ENCODE measurements at regions not wholly inside any gene's neighbourhood (a gene's known extent, or its start where the extent isn't known, plus 50 kb on each side); places are given as distances from the start of the nearest gene placed in this dataset.

- no peak for TF ChIP-seq EZH2phosphoT487 (IDR thresholded peaks at IDR 0.05; ENCODE audit: low read depth, severe bottlenecking, unreplicated experiment)
- TF ChIP-seq CTCF (IDR thresholded peaks at IDR 0.05; ENCODE audit: poor library complexity), result no peak
- no peak for TF ChIP-seq EZH2 (IDR thresholded peaks at IDR 0.05; ENCODE audit: borderline replicate concordance)
- Histone ChIP-seq H3K27me3 (no peaks in the 10 kb centered on the region), H3K9me3 (ENCODE audit: low read depth) (peaks cover 6% of the 10 kb centered on the region), H3K4me3 (no peak overlapping the region), H3K79me2 (no peaks in the 10 kb centered on the region), H3K4me1 (ENCODE audit: insufficient read depth) (no peaks in the 10 kb centered on the region), H3K36me3 (replicated peaks; ENCODE audit: insufficient read depth, low read depth) (no peaks in the 10 kb centered on the region), H3K4me2 (no peak overlapping the region), H2AFZ (no peak overlapping the region), H4K20me1 (ENCODE audit: insufficient read depth, poor library complexity, severe bottlenecking) (no peaks in the 10 kb centered on the region), H3K9me2 (replicated peaks; ENCODE audit: insufficient read depth) (no peaks in the 10 kb centered on the region), H3K27ac (no peak overlapping the region)
- no peak for DNase-seq (ENCODE audit: low spot score)
- WGBS (ENCODE audit: low lambda C conversion rate, missing lambda C conversion rate), result 40% methylated on average over 1 of the region's 1 CpG
Measured at GRCh38 chr2:88832992-88833389, 141.5 kb downstream of the RPIA start.

- H3K36me3 ChIP-seq (replicated peaks; ENCODE audit: insufficient read depth, low read depth), result no peaks in the 10 kb centered on the region
- H3K79me2 ChIP-seq, result no peaks in the 10 kb centered on the region
- DNase-seq (ENCODE audit: low spot score), result no peak
- no peaks in the 10 kb centered on the region for H3K4me1 ChIP-seq (ENCODE audit: insufficient read depth)
- H3K9me3 ChIP-seq (ENCODE audit: low read depth), result peaks cover 12% of the 10 kb centered on the region
- no peak overlapping the region for H3K27ac ChIP-seq
- TF ChIP-seq CTCF (IDR thresholded peaks at IDR 0.05; ENCODE audit: poor library complexity), result no peak
- TF ChIP-seq EZH2 (IDR thresholded peaks at IDR 0.05; ENCODE audit: borderline replicate concordance), result no peak
- TF ChIP-seq EZH2phosphoT487 (IDR thresholded peaks at IDR 0.05; ENCODE audit: low read depth, severe bottlenecking, unreplicated experiment), result no peak
- no peaks in the 10 kb centered on the region for H3K27me3 ChIP-seq
- no peak overlapping the region for H3K4me3 ChIP-seq
- H2AFZ ChIP-seq, result no peak overlapping the region
- no peaks in the 10 kb centered on the region for H4K20me1 ChIP-seq (ENCODE audit: insufficient read depth, poor library complexity, severe bottlenecking)
- H3K9me2 ChIP-seq (replicated peaks; ENCODE audit: insufficient read depth), result no peaks in the 10 kb centered on the region
- no peak overlapping the region for H3K4me2 ChIP-seq
Measured at GRCh38 chr2:88834376-88834775, 142.9 kb downstream of the RPIA start.

GRCh38 chr2:88834866-88835265, 143.4 kb downstream of the RPIA start:
- Histone ChIP-seq H4K20me1 (ENCODE audit: insufficient read depth, poor library complexity, severe bottlenecking) (no peaks in the 10 kb centered on the region), H2AFZ (no peak overlapping the region), H3K9me3 (ENCODE audit: low read depth) (peaks cover 13% of the 10 kb centered on the region), H3K4me2 (no peak overlapping the region), H3K4me3 (no peak overlapping the region), H3K4me1 (ENCODE audit: insufficient read depth) (no peaks in the 10 kb centered on the region), H3K27ac (no peak overlapping the region), H3K9me2 (replicated peaks; ENCODE audit: insufficient read depth) (no peaks in the 10 kb centered on the region), H3K27me3 (no peaks in the 10 kb centered on the region), H3K79me2 (no peaks in the 10 kb centered on the region), H3K36me3 (replicated peaks; ENCODE audit: insufficient read depth, low read depth) (no peaks in the 10 kb centered on the region)
- no peak for TF ChIP-seq EZH2 (IDR thresholded peaks at IDR 0.05; ENCODE audit: borderline replicate concordance)
- TF ChIP-seq CTCF (IDR thresholded peaks at IDR 0.05; ENCODE audit: poor library complexity), result no peak
- TF ChIP-seq EZH2phosphoT487 (IDR thresholded peaks at IDR 0.05; ENCODE audit: low read depth, severe bottlenecking, unreplicated experiment), result no peak
- DNase-seq (ENCODE audit: low spot score), result no peak

- no peak overlapping the region for H3K4me2 ChIP-seq
Measured at GRCh38 chr2:88835726-88836125, 144.3 kb downstream of the RPIA start.

More at GRCh38 chr2:88835726-88836125, 144.3 kb downstream of the RPIA start:
- no peak for DNase-seq (ENCODE audit: low spot score)
- 43% methylated on average over 2 of the region's 2 CpGs for WGBS (ENCODE audit: low lambda C conversion rate, missing lambda C conversion rate)
- no peak overlapping the region for H3K27ac ChIP-seq
- no peak overlapping the region for H3K4me3 ChIP-seq
- no peaks in the 10 kb centered on the region for H4K20me1 ChIP-seq (ENCODE audit: insufficient read depth, poor library complexity, severe bottlenecking)
- H3K27me3 ChIP-seq, result no peaks in the 10 kb centered on the region
- no peaks in the 10 kb centered on the region for H3K79me2 ChIP-seq
- no peak overlapping the region for H2AFZ ChIP-seq
- H3K9me3 ChIP-seq (ENCODE audit: low read depth), result peaks cover 7% of the 10 kb centered on the region
- no peaks in the 10 kb centered on the region for H3K4me1 ChIP-seq (ENCODE audit: insufficient read depth)
- no peaks in the 10 kb centered on the region for H3K9me2 ChIP-seq (replicated peaks; ENCODE audit: insufficient read depth)
- TF ChIP-seq EZH2phosphoT487 (IDR thresholded peaks at IDR 0.05; ENCODE audit: low read depth, severe bottlenecking, unreplicated experiment) (no peak), CTCF (IDR thresholded peaks at IDR 0.05; ENCODE audit: poor library complexity) (no peak), EZH2 (IDR thresholded peaks at IDR 0.05; ENCODE audit: borderline replicate concordance) (no peak)
- no peaks in the 10 kb centered on the region for H3K36me3 ChIP-seq (replicated peaks; ENCODE audit: insufficient read depth, low read depth)

Data from hepatocyte (in vitro differentiated cells).